ENCODE measurements at regions not wholly inside any gene's neighbourhood (a gene's known extent, or its start where the extent isn't known, plus 50 kb on each side); places are given as distances from the start of the nearest gene placed in this dataset.

DNA sequence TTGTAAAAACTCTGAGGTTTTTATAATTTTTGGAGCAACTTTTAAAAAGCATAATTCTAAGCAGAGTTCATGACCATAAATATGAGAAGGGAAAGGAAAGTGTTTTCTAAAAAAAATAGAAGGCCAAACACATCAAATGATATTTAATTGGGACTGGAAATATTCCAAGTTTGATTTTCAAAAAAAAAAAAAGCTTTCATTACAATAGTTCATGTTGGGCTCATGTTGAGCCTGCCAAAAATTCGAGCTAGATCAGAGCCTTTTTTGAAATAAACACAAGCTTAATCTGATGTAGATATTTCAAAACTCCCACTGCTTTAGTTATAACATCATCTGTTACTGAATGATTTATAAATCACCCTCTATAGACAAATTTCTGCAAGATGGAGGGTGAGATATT is 163.4 kb upstream of the DEFB112 start:
- no peak overlapping the region for H3K27ac ChIP-seq
- no peak overlapping the region for H3K4me3 ChIP-seq

DNA sequence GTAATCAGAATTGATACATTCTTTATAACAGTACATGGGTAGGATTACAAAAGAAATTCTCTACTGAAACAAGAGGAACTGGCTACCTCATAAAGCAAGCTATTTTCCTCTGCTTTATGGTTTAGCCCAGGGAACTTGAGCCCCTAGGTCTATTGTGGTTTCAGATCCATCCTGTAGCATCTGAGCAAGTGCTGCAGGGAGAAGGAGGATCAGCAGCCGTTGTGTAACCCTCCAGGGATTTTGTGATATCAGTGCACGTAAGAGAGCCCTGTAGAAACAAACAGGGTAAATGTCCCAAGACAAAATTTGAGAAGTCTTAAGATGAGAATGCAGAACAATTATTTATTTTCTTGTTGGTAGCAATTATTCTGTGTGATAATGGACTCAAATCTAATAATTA is 165.2 kb upstream of the DEFB112 start:
- no peak overlapping the region for H3K27ac ChIP-seq
- H3K4me3 ChIP-seq: no peak overlapping the region

DNA sequence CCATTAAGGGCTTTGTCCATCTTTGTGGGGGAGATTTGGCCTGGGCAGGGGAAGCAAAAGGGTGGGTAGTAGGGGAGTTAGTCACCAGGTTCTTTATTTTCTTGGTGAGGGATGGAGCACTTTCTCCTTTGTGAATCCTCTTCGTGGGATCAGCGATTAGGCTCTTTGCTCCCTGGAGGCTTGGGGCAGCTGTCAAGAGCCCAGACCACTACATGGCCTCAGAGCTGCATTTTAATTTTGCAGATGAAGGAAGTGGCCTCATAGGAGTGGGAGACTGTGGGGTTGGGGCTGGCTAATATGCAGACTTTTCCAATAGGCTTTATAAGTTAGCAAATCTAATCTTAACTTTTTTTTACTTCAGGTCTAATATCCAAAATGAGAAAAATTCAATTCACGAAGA is 168.1 kb upstream of the DEFB112 start:
- no peak overlapping the region for H3K27ac ChIP-seq
- no peak overlapping the region for H3K4me3 ChIP-seq

DNA sequence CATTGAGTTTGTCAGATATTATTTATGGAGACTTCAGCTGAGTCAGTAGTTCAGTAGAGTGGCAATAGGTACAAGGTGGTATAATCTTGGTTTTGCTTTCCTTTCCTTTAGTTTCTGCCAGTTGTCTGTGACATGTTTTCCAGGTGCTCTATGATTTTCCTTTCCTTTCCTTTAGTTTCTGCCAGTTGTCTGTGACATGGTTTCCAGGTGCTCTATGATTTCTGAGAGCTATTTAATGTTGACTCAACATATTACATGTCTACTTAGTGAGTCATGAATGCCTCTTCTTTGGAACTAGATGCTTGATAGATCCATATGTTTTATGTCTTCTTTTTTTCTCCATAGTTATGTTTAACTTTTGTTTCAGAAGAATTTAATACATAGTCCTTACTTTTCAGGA is 186.4 kb upstream of the DEFB112 start:
- Histone ChIP-seq H3K27ac (no peak overlapping the region), H3K4me3 (no peak overlapping the region)

DNA sequence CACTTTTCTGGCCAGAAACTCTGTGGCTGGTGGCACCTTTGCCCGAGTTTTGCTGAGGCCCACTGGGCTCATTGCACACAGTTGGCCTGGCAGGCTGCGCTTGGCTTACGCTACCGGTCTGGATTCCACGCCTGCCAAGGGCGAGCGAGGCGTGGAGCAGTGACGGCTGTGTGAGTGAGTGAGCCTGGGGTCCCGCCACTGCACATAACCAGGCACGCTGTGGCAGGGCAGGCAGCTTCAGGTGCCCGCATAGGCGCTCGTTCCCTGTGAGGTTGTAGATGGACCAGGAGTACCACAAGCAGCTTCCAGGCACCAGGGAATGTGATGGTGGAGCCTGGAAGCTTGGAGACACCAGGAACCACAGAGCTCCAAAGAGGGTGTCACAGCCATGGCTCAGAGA is 190.1 kb upstream of the DEFB112 start:
- no peak overlapping the region for H3K4me3 ChIP-seq

DNA sequence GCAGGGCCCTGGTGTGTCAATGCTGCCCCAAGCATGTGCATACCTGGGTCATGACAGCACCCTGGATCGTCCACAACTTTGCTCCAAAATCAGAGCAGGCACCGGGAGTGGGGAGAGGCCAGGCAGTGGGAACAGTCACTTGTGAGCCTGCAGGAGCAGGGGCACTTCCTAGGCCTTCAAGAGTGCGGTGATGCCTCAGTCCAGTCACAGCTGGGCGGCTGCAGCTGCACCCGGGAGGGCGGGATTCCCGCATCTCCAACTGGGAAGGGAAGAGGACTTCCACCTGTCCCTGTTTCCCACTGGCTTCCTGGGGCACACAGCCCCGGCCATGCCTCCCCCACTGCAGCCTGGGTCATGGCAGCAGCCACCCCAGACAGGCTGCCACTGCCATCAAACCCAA is 191.3 kb upstream of the DEFB112 start:
- H3K4me3 ChIP-seq: no peak overlapping the region
- no peak overlapping the region for H3K27ac ChIP-seq

More for the DNA sequence above, 190.1 kb upstream of the DEFB112 start:
- no peak overlapping the region for H3K27ac ChIP-seq

DNA sequence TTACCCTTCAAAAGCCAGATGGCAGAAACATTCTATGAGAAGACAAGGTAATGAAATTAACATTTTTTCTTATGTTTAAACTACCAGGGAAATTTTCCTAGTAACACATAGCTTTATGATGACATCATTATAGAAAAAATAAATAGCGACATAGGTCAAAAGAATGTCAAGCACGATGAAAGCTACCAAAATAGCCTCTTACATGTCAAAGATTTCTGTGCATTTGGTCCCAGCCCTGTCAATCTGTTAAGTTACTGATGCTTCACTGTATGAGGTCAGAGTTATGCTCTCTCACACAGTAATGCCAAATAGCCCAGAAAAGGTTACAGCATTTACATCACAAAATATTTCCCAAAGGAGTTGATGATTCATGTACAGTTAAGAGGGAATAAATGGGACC is 199.8 kb upstream of the DEFB112 start:
- H3K4me3 ChIP-seq: no peak overlapping the region
- H3K27ac ChIP-seq: no peak overlapping the region

DNA sequence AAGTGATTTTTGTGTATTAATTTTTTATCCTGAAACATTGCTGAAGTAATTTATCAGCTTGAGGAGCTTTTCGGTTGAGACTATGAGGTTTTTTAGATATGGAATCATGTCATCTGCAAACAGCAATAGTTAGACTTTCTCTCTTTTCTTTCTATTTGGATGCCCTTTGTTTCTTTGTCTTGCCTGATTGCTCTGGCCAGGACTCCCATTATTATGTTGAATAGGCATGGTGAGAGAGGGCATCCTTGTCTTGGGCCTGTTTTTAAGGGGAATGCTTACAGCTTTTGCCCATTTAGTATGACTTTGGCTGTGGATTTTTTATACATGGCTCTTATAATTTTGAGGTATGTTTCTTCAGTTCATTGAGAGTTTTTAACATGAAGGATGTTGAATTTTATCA is 207.6 kb upstream of the DEFB112 start:
- no peak overlapping the region for H3K4me3 ChIP-seq
- no peak overlapping the region for H3K27ac ChIP-seq

DNA sequence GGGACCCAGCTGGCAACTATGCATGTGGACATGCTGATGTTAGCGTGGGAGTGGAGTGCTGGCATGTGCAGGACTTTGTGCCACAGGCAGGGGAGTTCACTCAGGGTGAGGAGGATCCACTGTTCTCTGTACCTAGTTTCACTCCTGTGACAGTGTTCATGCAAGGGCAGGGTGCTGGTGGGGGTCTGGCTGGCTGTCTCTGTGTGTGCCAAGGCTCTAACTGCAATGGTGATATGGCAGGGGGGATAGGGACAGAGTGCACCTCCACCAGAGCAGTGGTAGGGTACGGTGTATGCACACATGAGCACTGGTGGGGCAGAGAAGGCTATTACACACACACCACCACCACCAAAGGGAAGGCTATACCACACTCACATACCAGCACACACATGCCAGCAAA is 210.2 kb upstream of the DEFB112 start:
- Histone ChIP-seq H3K4me3 (no peak overlapping the region), H3K27ac (no peak overlapping the region)

DNA sequence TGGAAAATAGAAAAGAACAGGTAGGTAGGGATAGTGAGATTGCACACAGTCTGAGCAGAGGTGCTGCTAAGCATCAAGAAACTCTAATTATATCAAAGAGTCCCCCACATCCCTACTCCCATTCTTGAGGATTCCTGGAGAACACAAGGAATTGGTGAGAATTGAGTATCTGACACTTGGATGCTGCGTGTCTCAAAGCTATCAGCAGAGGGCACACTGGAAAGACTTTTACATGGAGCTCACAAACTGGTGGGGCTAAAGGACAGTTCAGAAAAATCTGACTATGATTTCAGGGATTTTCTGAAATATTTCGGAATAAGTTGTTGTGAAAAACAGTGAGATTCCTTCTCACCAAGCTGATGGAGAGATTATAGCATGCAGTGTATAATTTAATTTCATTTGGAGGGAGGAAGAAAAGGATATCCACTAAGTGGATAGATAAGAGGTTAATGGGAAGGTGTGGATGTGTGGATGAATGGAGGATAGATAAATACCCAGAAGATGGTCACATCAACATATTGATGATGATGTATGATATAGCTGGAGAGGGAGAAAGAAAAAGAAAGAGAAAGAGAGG is 215.4 kb upstream of the DEFB112 start:
- no peak overlapping the region for H3K27ac ChIP-seq
- no peak overlapping the region for H3K4me3 ChIP-seq

DNA sequence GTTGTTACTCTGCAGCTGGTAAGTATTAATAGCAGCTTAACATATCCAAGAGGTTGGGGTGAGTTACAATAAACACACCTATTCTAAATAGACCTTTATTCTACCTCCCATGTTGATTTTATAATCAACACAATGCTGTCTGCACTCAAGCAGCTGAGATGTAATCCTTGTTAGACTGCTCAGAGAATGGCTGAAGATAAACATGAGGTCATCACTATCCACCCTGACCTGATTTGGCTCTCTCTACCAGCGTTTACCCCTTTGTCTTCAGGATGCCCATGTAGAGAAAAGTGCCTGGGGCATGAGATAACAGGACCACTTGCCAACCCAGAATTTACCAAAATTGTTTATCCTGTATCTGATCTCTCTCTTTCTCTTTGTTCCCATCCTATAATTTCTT is 220.7 kb upstream of the DEFB112 start:
- Histone ChIP-seq H3K27ac (no peak overlapping the region), H3K4me3 (no peak overlapping the region)

DNA sequence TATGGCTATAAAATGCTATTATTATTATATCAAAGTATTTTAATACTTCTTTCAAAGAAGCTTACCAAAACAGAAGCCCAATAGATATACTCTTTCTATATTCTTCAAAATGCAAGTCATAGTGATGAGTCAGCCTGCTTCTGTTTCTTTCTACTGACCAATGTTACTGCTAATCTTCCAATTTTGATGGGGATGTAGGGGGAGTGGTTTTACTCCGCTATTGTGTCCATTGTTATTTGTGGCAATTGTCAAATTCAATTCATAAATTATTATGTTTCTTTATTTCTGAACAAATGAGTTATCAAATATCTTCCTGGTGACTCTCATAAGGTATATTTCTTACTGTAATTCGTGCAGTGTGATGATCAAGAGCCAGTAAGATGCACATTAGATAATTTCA is 221.5 kb upstream of the DEFB112 start:
- no peak overlapping the region for H3K27ac ChIP-seq
- no peak overlapping the region for H3K4me3 ChIP-seq

DNA sequence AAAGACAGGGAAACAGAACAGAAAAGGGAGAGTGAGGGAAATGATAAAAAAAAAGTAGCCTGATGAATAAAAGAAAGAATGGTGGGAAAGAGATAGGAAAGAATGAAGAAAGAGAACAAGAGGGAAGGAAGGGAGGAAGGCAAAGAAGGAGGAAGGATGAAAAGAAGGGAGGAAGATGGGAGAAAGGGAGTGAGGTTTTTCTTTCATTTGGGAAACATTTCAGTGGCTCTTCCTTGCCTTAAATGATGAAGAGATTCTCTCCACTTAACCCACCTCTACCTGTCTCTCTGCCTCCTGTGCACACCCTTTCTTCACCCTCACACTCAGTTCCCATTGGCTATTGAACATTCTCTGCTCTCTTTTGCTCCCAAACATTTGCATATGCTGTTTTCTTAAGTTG is 222.1 kb upstream of the DEFB112 start:
- H3K4me3 ChIP-seq: no peak overlapping the region
- no peak overlapping the region for H3K27ac ChIP-seq

DNA sequence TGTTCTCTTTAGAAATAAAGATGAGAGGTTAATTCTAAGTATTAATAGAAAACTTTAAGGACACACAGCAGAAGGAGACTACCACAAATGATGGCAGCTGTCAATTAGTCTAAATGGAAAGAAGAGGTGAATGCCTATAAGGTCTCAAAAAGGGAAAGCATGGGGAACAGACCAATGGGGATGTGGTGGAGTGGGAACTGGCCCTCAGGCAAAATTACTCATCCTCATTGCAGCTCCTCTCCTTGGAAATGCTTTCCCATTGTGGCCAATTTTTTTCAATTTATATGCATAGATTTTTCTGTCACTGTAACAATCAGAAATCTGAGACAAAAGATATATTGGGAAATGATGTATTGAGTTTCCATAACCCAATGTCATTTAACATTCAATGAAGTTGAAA is 222.9 kb upstream of the DEFB112 start:
- no peak overlapping the region for H3K27ac ChIP-seq
- H3K4me3 ChIP-seq: no peak overlapping the region

DNA sequence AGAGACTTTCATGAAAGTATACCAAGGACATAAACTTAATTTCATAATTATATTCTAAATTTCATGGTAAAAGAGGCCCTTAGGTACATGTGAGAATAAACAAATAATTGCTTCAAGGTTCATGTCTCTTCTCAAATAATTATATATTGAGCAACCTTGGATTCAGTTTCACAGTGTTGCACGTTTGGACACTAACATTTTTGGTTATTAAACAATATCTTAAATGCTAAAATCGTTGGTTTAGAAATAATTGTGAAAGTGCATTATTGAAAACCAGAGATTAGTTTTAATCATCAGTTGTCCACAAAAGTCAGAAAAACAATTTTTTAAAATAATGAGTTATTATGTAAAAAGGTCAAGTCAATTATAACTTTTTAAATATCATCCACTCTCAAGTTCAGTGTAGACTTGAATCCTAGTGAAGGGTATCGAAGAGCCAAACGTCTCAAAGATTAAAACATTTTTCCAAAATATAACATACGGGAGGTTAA is 227.1 kb upstream of the DEFB112 start:
- H3K4me3 ChIP-seq: no peak overlapping the region
- H3K27ac ChIP-seq: no peak overlapping the region

DNA sequence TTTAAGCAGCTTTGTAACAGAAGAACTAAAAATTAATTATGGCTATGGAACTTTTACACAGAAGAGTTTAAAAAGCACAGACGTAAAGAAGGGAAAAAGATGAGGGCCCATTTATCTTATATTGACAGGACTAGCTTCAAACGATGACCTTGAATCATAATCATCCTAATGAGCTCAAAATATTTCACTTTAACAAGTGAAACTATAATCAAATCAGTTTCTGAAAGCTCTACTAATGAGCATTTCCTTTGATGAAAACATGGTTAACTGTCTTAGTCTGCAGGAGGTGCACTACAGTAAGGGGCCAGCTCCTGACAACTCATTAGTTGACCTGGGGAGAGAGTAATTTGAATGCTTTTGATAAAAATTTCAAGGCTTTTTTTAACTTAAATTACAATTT is 228.0 kb upstream of the DEFB112 start:
- H3K4me3 ChIP-seq: no peak overlapping the region
- no peak overlapping the region for H3K27ac ChIP-seq

DNA sequence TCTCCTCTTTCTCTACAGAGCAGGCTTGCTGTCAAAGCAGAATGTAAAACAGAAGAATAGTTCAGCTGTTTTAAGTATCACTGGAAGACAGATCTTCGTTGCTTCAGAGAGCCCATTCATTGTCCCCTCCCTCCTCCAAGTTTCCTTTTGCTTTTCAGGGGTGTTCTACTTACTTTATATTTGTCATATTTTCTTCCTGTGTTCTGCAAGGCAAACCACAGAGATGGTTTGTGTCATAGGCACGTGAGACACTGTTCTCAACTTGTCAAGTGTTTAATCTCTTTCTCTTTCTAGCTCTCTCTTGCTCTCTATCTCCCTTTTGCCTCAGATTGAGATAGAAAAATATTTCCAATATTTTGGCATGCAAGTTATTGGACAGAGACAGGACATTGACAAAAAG is 228.9 kb upstream of the DEFB112 start:
- H3K27ac ChIP-seq: no peak overlapping the region
- no peak overlapping the region for H3K4me3 ChIP-seq

DNA sequence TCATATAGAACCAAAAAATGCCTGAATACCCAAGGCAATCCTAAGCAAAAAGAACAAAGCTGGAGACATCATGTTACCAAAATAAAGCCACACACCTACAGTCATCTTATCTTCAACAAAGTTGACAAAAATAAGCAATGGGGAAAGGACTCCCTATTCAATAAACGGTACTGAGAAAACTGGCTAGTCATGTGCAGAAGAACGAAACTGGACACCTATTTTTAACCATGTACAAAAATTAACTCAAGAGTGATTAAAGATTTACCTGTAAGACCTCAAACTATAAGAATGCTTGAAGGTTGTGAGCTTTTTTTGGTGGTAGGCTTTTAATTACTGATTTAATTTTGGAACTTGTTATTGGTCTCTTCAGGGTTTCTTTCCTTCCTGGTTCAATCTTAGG is 236.0 kb upstream of the DEFB112 start:
- no peak overlapping the region for H3K27ac ChIP-seq

DNA sequence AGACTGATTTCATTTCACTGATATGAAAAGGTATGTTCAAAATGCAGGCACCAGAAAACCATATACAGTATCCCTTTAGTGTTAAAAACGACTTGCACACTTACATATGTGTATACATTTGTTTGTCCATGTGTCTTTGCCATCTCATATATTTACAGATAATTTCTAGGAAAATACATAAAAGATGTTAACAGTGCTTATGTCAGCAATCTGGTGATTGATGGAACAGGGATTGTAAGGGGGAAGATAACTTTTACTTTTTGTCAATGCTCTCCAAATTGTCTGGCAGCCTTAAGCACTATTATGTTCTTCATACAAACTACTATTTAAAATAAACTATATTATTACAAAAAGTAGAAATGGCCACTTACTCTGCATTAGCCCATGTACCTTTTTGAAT is 238.5 kb upstream of the DEFB112 start:
- H3K27ac ChIP-seq: no peak overlapping the region
- no peak overlapping the region for H3K4me3 ChIP-seq

More for the DNA sequence above, 236.0 kb upstream of the DEFB112 start:
- no peak overlapping the region for H3K4me3 ChIP-seq

DNA sequence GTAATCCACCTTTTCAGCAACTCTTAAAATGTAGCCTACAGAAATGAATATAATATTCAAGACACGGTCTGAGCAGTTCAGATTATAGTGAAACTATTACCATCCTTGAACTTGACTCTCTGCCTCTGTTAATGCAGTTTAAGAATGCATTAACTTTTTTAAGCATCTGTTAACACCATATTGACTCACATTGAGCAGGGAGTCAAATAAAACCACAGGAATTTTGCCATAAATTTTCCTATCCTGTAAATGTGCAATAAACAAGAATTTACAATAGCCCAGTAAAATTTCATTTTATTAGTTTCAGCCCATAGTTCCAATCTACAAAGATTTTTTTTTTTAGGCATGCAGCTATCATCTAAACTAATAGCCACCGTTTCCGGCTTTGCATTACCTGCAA is 239.2 kb upstream of the DEFB112 start:
- Histone ChIP-seq H3K4me3 (no peak overlapping the region), H3K27ac (no peak overlapping the region)

DNA sequence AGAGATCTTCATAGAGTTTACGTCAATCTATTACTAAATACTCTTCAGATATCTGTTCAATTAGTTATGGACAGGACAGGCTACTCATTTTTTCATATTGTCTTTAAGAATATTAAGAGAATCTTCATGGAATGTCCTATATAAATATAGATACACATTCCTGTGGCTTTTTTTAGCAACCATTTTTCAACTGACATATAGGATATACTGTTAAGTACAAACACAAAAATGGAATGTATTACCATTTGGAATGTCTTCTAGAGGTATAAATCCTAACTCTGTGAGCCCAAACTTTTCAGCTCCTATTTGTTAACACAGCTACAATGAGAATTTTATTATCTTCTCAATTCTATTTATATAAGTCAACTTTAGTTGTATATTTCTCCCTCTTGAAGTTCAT is 239.6 kb upstream of the DEFB112 start:
- Histone ChIP-seq H3K27ac (no peak overlapping the region), H3K4me3 (no peak overlapping the region)

DNA sequence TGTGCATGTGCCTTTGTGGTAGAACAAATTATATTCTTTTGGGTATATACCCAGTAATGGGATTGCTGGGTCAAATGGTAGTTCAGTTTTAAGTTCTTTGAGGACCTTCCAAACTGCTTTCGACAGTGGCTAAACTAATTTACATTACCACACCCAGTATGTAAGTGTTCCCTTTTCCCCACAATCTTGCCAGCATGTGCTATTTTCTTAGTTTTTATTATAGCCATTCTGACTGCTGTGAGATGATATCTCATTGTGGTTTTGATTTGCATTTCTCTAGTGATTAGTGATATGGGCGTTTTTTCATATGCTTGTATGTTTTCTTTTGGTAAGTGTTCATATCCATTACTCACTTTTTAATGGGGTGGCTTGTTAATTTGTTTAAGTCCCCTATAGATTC is 251.6 kb upstream of the DEFB112 start:
- H3K4me3 ChIP-seq: no peak overlapping the region
- no peak overlapping the region for H3K27ac ChIP-seq

DNA sequence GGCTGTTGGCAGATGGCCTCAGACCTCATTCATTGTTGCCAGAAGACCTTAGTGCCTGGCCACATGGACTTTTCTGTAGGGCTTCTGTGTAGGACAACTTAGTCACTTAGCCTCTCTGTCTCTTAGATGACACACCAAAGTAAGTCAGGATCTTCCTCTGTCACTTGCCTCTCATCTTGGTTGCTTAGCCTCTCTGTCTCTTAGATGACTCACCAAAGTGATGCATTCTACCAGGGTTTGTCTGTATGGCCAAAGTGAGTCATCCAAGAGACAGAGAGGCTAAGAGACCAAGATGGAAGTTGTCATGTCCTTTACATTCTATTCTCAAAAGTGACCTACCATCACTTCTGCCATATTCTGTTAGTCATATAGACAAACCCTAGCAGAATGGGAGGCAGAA is 255.9 kb upstream of the DEFB112 start:
- H3K27ac ChIP-seq: no peak overlapping the region
- H3K4me3 ChIP-seq: no peak overlapping the region

Data from skin epidermis (tissue), 12 donors.